Spleen (tissue), 11 donors: ENCODE measurements at regions not wholly inside any gene's neighbourhood (a gene's known extent, or its start where the extent isn't known, plus 50 kb on each side); places are given as distances from the start of the nearest gene placed in this dataset.

Source experiments
- DNase-seq: peaks from one replicate; pipeline ENCODE4 v3.0.0-alpha.2; 2020
- H3K27ac ChIP-seq, 8 donors: fragments of 200-600 bp; sonication (generic) in 7 of 8; 1 replicate in 4 of 8; 2 replicates in 4 of 8; pipeline versions ENCODE4 v1.5.0 to v1.8.0; 2016 to 2021; ENCODE audit warnings: inconsistent platforms in 4 of 8, mild to moderate bottlenecking in 4 of 8, moderate library complexity in 1 of 8
- H3K27me3 ChIP-seq, 7 donors: fragments of 200-600 bp; sonication (generic) in 6 of 7; replicated peaks in 1 of 7; 1 replicate in 4 of 7; 2 replicates in 3 of 7; pipeline versions ENCODE4 v1.5.0 to v1.8.0; 2016 to 2021; ENCODE audit warnings: inconsistent platforms in 3 of 7, mild to moderate bottlenecking in 1 of 7
- H3K36me3 ChIP-seq, 6 donors: fragments of 200-600 bp; sonication (generic) in 5 of 6; 1 replicate in 4 of 6; 2 replicates in 2 of 6; pipeline versions ENCODE4 v1.5.0 to v1.8.0; 2016 to 2021; ENCODE audit warnings: inconsistent platforms in 2 of 6
- H3K4me1 ChIP-seq, 6 donors: fragments of 200-600 bp; sonication (generic) in 5 of 6; 1 replicate in 3 of 6; 2 replicates in 3 of 6; pipeline versions ENCODE4 v1.5.0 to v1.8.0; 2016 to 2021; ENCODE audit warnings: inconsistent platforms in 3 of 6
- H3K4me3 ChIP-seq, 8 donors: fragments of 200-600 bp; sonication (generic) in 7 of 8; 1 replicate in 4 of 8; 2 replicates in 4 of 8; pipeline versions ENCODE4 v1.5.0 to v1.8.0; 2016 to 2021; ENCODE audit warnings: inconsistent platforms in 4 of 8, mild to moderate bottlenecking in 4 of 8, moderate library complexity in 2 of 8
- H3K9me3 ChIP-seq, 8 donors: fragments of 200-600 bp; sonication (generic) in 7 of 8; 1 replicate in 4 of 8; 2 replicates in 4 of 8; pipeline versions ENCODE4 v1.5.0 to v1.8.0; 2016 to 2021; ENCODE audit warnings: inconsistent platforms in 4 of 8
- CTCF ChIP-seq, 11 experiments: fragments of 200-600 bp in 7 of 11; fragments of 450-650 bp in 4 of 11; sonication (generic) in 4 of 11; IDR thresholded peaks in 8 of 11; conservative IDR thresholded peaks in 3 of 11; 1 replicate in 7 of 11; 2 replicates in 4 of 11; pipeline versions ENCODE4 v1.4.0 to v1.8.0; 2016 to 2021; ENCODE audit warnings: antibody characterized with exemption in 11 of 11, inconsistent platforms in 4 of 11, mild to moderate bottlenecking in 1 of 11
- POLR2A ChIP-seq, 3 donors: fragments of 450-650 bp; IDR thresholded peaks; one replicate each; pipeline ENCODE4 v1.5.1; 2017; ENCODE audit warnings: antibody characterized with exemption in 3 of 3, mild to moderate bottlenecking in 1 of 3
- POLR2AphosphoS5 ChIP-seq, 3 donors: sonication (generic); formaldehyde crosslinking; IDR thresholded peaks; one replicate each; pipeline ENCODE4 v1.5.1; 2017; ENCODE audit warnings: antibody characterized with exemption in 3 of 3
- WGBS, 5 donors: extraction: QIAGEN DNeasy Blood & Tissue Kit in 3 of 5; methylation state at CpG; one replicate each; pipeline versions ENCODE4 v1.1.5 to v1.1.7; 2013 to 2018; 5-methylcytosine and 5-hydroxymethylcytosine counted together
- intact Hi-C: fragments of 100-400 bp; cut with DNase I; formaldehyde crosslinking; loops from one replicate; pipeline ENCODE4 v1.15.0; 2023; ENCODE audit warnings: low total_unique reads
- donor health status: healthy with polysubstance abuse.
- donor health status: DM: no; HTN: no; CAD: no; lungs with moderate emphysema.
- donor health status: DM: no; HTN: no; CAD: no.
- donor health status: Bipolar disorder and iron deficiency.
- donor health status: healthy.
- donor health status: DM: no; HTN: no; CAD: no.
- donor health status: DM: yes; HTN: yes; CAD: no.

- WGBS, 5 donors: 74 to 87% (median 77%) methylated on average over 4 of the region's 4 CpGs
- no peaks in the 10 kb centered on the region for H3K9me3 ChIP-seq
- TF ChIP-seq POLR2AphosphoS5 (IDR thresholded peaks at IDR 0.05) (no peak), CTCF (IDR thresholded peaks at IDR 0.05 in 8 of 11, conservative IDR thresholded peaks at IDR 0.05 in 3 of 11) (no peak), POLR2A (IDR thresholded peaks at IDR 0.05) (no peak)
These were observed 122.2 kb upstream of the DLG1 start for GRCh38 chr3:197420566-197420965.

GRCh38 chr3:197420115-197420514 is 121.7 kb upstream of the DLG1 start:
- no peaks in the 10 kb centered on the region for H3K36me3 ChIP-seq
- H3K27ac ChIP-seq: no peak overlapping the region
- intact Hi-C loops: no loop called here
- WGBS, 5 donors: 72 to 96% (median 85%) methylated on average over 2 of the region's 2 CpGs
- no peak overlapping the region for H3K4me3 ChIP-seq
- no peaks in the 10 kb centered on the region for H3K9me3 ChIP-seq
- no peak for TF ChIP-seq POLR2AphosphoS5 (IDR thresholded peaks at IDR 0.05)
- no peak for TF ChIP-seq POLR2A (IDR thresholded peaks at IDR 0.05)
- no peak for TF ChIP-seq CTCF (IDR thresholded peaks at IDR 0.05 in 8 of 11, conservative IDR thresholded peaks at IDR 0.05 in 3 of 11)
- H3K27me3 ChIP-seq: peaks cover 0 to 20% (median 0%) of the 10 kb centered on the region in 7 donors
- no peak for DNase-seq
- no peaks in the 10 kb centered on the region for H3K4me1 ChIP-seq

More at GRCh38 chr3:197420566-197420965, 122.2 kb upstream of the DLG1 start:
- Histone ChIP-seq H3K27ac (no peak overlapping the region), H3K36me3 (no peaks in the 10 kb centered on the region), H3K27me3 (peaks cover 0 to 24% (median 0%) of the 10 kb centered on the region in 7 donors), H3K4me1 (no peaks in the 10 kb centered on the region), H3K4me3 (no peak overlapping the region)
- no peak for DNase-seq
- intact Hi-C loops: no loop called here

GRCh38 chr3:197419696-197420095 is 121.3 kb upstream of the DLG1 start:
- Histone ChIP-seq H3K36me3 (no peaks in the 10 kb centered on the region), H3K4me3 (no peak overlapping the region), H3K27ac (no peak overlapping the region), H3K9me3 (no peaks in the 10 kb centered on the region), H3K4me1 (no peaks in the 10 kb centered on the region), H3K27me3 (peaks cover 0 to 20% (median 0%) of the 10 kb centered on the region in 7 donors)
- WGBS, 5 donors: 54 to 65% (median 61%) methylated on average over 2 of the region's 2 CpGs
- TF ChIP-seq POLR2A (IDR thresholded peaks at IDR 0.05): no peak
- DNase-seq: no peak
- intact Hi-C loops: no loop called here

GRCh38 chr3:197417911-197418618 is 119.7 kb upstream of the DLG1 start:
- H3K27ac ChIP-seq: no peak overlapping the region
- H3K27me3 ChIP-seq: peaks cover 0 to 8% (median 0%) of the 10 kb centered on the region in 7 donors
- WGBS, 5 donors: 60 to 70% (median 68%) methylated on average over 11 of the region's 11 CpGs
- no peak for TF ChIP-seq POLR2A (IDR thresholded peaks at IDR 0.05)
- TF ChIP-seq CTCF (IDR thresholded peaks at IDR 0.05 in 8 of 11, conservative IDR thresholded peaks at IDR 0.05 in 3 of 11): no peak
- no peaks in the 10 kb centered on the region for H3K9me3 ChIP-seq
- no peak for DNase-seq
- no peak overlapping the region for H3K4me3 ChIP-seq
- intact Hi-C loops: no loop called here
- no peaks in the 10 kb centered on the region for H3K36me3 ChIP-seq
- no peaks in the 10 kb centered on the region for H3K4me1 ChIP-seq
